Liver (tissue), 8 donors: ENCODE measurements at regions not wholly inside any gene's neighbourhood (a gene's known extent, or its start where the extent isn't known, plus 50 kb on each side); places are given as distances from the start of the nearest gene placed in this dataset.

ENCODE experiments used
- DNase-seq: peaks from one replicate; pipeline ENCODE4 v3.0.0-alpha.2; 2017; ENCODE audit warnings: low spot score
- H3K27ac ChIP-seq, 2 donors: one replicate each; pipeline ENCODE4 v1.7.0; 2013; ENCODE audit warnings: inconsistent platforms in 2 of 2, low read length in 2 of 2, control low read depth in 1 of 2, low read depth in 1 of 2, mild to moderate bottlenecking in 1 of 2
- H3K27me3 ChIP-seq, 4 donors: one replicate each; pipeline versions ENCODE4 v1.6.1 to v1.7.0; 2013; ENCODE audit warnings: low read length in 3 of 4, inconsistent platforms in 1 of 4, mild to moderate bottlenecking in 1 of 4, moderate library complexity in 1 of 4; ENCODE audit not compliant: control insufficient read depth in 4 of 4, insufficient read depth in 4 of 4
- H3K36me3 ChIP-seq, 4 donors: one replicate each; pipeline versions ENCODE4 v1.6.1 to v1.7.0; 2013; ENCODE audit warnings: low read length in 3 of 4, mild to moderate bottlenecking in 3 of 4, low read depth in 1 of 4, moderate library complexity in 1 of 4; ENCODE audit not compliant: control insufficient read depth in 4 of 4, insufficient read depth in 3 of 4
- H3K4me1 ChIP-seq, 4 donors: one replicate each; pipeline versions ENCODE4 v1.6.1 to v1.7.0; 2013; ENCODE audit warnings: low read length in 3 of 4, mild to moderate bottlenecking in 3 of 4, moderate library complexity in 1 of 4; ENCODE audit not compliant: control insufficient read depth in 4 of 4, insufficient read depth in 4 of 4
- H3K4me3 ChIP-seq, 3 donors: one replicate each; pipeline versions ENCODE4 v1.6.1 to v1.7.0; 2013; ENCODE audit warnings: low read length in 3 of 3, control low read depth in 1 of 3, low read depth in 1 of 3, mild to moderate bottlenecking in 1 of 3
- H3K9ac ChIP-seq, 2 donors: one replicate each; pipeline ENCODE4 v1.7.0; 2013; ENCODE audit warnings: low read length in 2 of 2, mild to moderate bottlenecking in 2 of 2, moderate library complexity in 2 of 2, control low read depth in 1 of 2, low read depth in 1 of 2
- H3K9me3 ChIP-seq, 4 donors: one replicate each; pipeline versions ENCODE4 v1.6.1 to v1.7.0; 2013; ENCODE audit warnings: low read length in 3 of 4; ENCODE audit not compliant: control insufficient read depth in 4 of 4
- EGR1 ChIP-seq, 2 donors: IDR thresholded peaks; 2 replicates each; pipeline ENCODE4 v1.6.1; 2016 to 2018; ENCODE audit warnings: antibody characterized with exemption in 2 of 2, low read depth in 2 of 2
- FOXA1 ChIP-seq: IDR thresholded peaks from 2 replicates; pipeline ENCODE4 v1.6.1; 2016; ENCODE audit warnings: antibody characterized with exemption
- FOXA2 ChIP-seq: IDR thresholded peaks from 2 replicates; pipeline ENCODE4 v1.6.1; 2016; ENCODE audit warnings: antibody characterized with exemption
- GABPA ChIP-seq, 2 donors: IDR thresholded peaks in 1 of 2; conservative IDR thresholded peaks in 1 of 2; 2 replicates each; pipeline ENCODE4 v1.6.1; 2016; ENCODE audit warnings: antibody characterized with exemption in 2 of 2, mild to moderate bottlenecking in 1 of 2, moderate library complexity in 1 of 2
- HNF4A ChIP-seq, 2 donors: conservative IDR thresholded peaks; 2 replicates each; pipeline ENCODE4 v1.6.1; 2016; ENCODE audit warnings: antibody characterized with exemption in 2 of 2, mild to moderate bottlenecking in 2 of 2
- HNF4G ChIP-seq: IDR thresholded peaks from 2 replicates; pipeline ENCODE4 v1.6.1; 2016; ENCODE audit warnings: antibody characterized with exemption
- JUND ChIP-seq, 2 donors: IDR thresholded peaks; 2 replicates each; pipeline ENCODE4 v1.6.1; 2016; ENCODE audit warnings: antibody characterized with exemption in 2 of 2
- NR2F2 ChIP-seq: IDR thresholded peaks from 2 replicates; pipeline ENCODE4 v1.6.1; 2016; ENCODE audit warnings: antibody characterized with exemption
- RAD21 ChIP-seq, 2 donors: IDR thresholded peaks; 2 replicates each; pipeline ENCODE4 v1.6.1; 2016; ENCODE audit warnings: antibody characterized with exemption in 2 of 2, mild to moderate bottlenecking in 2 of 2
- RXRA ChIP-seq, 2 donors: IDR thresholded peaks; 2 replicates each; pipeline ENCODE4 v1.6.1; 2017 to 2018; ENCODE audit warnings: antibody characterized with exemption in 2 of 2, mild to moderate bottlenecking in 1 of 2
- SP1 ChIP-seq: IDR thresholded peaks from 2 replicates; pipeline ENCODE4 v1.6.1; 2018; ENCODE audit warnings: antibody characterized with exemption, mild to moderate bottlenecking
- TAF1 ChIP-seq: conservative IDR thresholded peaks from 2 replicates; pipeline ENCODE4 v1.6.1; 2016; ENCODE audit warnings: antibody characterized with exemption, mild to moderate bottlenecking
- YY1 ChIP-seq: IDR thresholded peaks from 2 replicates; pipeline ENCODE4 v1.6.1; 2016; ENCODE audit warnings: antibody characterized with exemption, mild to moderate bottlenecking
- WGBS: extraction: QIAGEN DNeasy Blood & Tissue Kit; methylation state at CpG from one replicate; pipeline ENCODE4 v1.1.7; 2013; 5-methylcytosine and 5-hydroxymethylcytosine counted together
- TF ChIP-seq, protein P1 (sequence below): IDR thresholded peaks from 2 replicates; pipeline ENCODE4 v1.6.1; 2016; ENCODE audit warnings: antibody characterized with exemption, mild to moderate bottlenecking
- TF ChIP-seq, protein P2 (sequence below): IDR thresholded peaks from 2 replicates; pipeline ENCODE4 v1.6.1; 2016; ENCODE audit warnings: antibody characterized with exemption
- TF ChIP-seq, protein P3 (sequence below): IDR thresholded peaks from 2 replicates; pipeline ENCODE4 v1.6.1; 2016; ENCODE audit warnings: antibody characterized with exemption
- TF ChIP-seq, protein P4 (sequence below): fragments of 150-350 bp; IDR thresholded peaks from 2 replicates; pipeline ENCODE4 v1.5.1; 2017; ENCODE audit warnings: improper control_type of control experiment, low read depth, low read length; ENCODE audit not compliant: missing input control
- TF ChIP-seq, protein P5 (sequence below): IDR thresholded peaks from 2 replicates; pipeline ENCODE4 v1.6.1; 2016; ENCODE audit warnings: antibody characterized with exemption
- donor health status: healthy.
- donor health status: healthy.
- donor health status: healthy.
- donor health status: healthy.
- donor health status: healthy.

DNA sequence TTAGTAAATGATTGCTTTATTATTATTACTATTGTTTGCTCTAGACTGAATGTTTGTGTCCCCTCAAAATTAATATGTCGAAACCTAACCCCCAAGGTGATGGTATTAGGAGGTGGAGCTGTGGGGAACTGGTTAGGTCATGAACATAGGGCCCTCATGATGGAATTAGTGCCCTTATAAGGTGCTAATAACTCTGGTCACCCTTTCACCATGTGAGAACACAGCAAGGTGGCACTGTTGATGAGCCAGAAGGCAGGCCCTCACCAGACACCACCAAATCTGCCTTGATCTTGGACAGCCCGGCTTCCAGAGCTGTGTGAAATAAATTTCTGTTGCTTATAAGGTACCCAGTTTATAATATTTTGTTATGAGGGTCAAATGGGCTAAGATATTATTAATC lies 95.8 kb downstream of the BDNF start:
- Histone ChIP-seq H3K4me1 (no peaks in the 10 kb centered on the region), H3K36me3 (no peaks in the 10 kb centered on the region), H3K9ac (no peak overlapping the region), H3K9me3 (no peaks in the 10 kb centered on the region), H3K4me3 (no peak overlapping the region), H3K27me3 (no peaks in the 10 kb centered on the region), H3K27ac (no peak overlapping the region)
- DNase-seq = no peak
- WGBS = 90% methylated on average over 2 of the region's 2 CpGs
- TF ChIP-seq RXRA (IDR thresholded peaks at IDR 0.05) (no peak), HNF4A (conservative IDR thresholded peaks at IDR 0.05) (no peak), NR2F2 (no peak)

DNA sequence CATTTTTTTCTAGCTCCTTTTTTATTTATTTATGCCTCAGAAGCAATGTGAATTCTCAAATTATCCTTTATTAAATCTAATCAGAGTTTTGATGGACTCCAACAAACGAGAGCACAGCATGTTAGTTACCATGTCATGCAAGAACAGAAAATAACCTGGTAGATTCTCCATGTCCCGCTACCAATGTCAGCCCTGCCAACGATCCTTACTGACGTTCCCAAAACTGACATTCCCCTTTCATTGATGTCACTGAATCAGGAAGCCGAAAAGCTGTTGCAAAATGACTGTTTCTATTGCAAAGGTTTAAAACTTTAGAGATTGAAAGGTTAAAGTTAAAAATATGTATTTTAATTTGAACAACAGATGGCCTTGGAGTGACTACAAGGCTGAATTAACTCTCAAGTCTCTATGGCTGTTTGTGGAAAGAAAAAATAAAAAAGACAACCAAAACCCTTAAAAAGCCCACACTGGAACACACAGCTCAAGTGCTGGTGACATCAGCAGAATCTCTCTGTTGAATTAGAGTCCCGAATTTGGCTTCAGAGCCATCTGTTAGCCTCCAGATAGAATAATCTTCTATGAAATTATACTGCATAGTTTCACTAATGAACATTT lies 96.8 kb downstream of the BDNF start:
- H3K27ac ChIP-seq = no peak overlapping the region
- H3K27me3 ChIP-seq = no peaks in the 10 kb centered on the region
- TF ChIP-seq SP1 = no peak
- TF ChIP-seq TAF1 = no peak
- no peak for TF ChIP-seq YY1
- TF ChIP-seq FOXA1 = no peak
- no peak for TF ChIP-seq NR2F2
- TF ChIP-seq HNF4G = no peak
- no peak for TF ChIP-seq JUND (IDR thresholded peaks at IDR 0.05)
- TF ChIP-seq RXRA (IDR thresholded peaks at IDR 0.05) = no peak
- H3K4me1 ChIP-seq = no peaks in the 10 kb centered on the region
- H3K9ac ChIP-seq = no peak overlapping the region
- no peak for DNase-seq
- no peaks in the 10 kb centered on the region for H3K9me3 ChIP-seq
- no peak overlapping the region for H3K4me3 ChIP-seq
- no peaks in the 10 kb centered on the region for H3K36me3 ChIP-seq
- WGBS = 90% methylated on average over 6 of the region's 6 CpGs

DNA sequence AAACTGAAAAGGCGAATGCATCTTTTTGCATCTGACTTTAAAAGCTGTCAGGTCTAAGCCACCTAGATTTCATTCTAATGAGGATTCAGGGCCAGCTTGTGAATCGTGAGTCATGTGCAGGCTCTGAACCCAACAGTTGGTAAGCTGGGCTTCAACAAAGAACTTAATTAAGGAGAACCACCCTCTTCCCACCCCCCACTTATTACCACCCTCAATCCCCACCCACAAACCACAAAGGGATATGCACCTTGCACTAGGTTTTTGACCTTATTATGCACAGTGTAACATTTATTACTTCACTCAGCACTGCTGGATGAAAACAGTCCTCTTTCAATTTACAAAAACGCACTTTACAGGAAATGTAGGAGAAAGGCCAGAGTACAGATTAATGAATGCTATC lies 94.1 kb upstream of the LIN7C start:
- Histone ChIP-seq H3K4me3 (no peak overlapping the region), H3K9me3 (no peaks in the 10 kb centered on the region), H3K27ac (no peak overlapping the region), H3K27me3 (no peaks in the 10 kb centered on the region), H3K9ac (no peak overlapping the region), H3K36me3 (no peaks in the 10 kb centered on the region), H3K4me1 (no peaks in the 10 kb centered on the region)
- 85% methylated on average over 3 of the region's 3 CpGs for WGBS
- TF ChIP-seq, protein P1, sequence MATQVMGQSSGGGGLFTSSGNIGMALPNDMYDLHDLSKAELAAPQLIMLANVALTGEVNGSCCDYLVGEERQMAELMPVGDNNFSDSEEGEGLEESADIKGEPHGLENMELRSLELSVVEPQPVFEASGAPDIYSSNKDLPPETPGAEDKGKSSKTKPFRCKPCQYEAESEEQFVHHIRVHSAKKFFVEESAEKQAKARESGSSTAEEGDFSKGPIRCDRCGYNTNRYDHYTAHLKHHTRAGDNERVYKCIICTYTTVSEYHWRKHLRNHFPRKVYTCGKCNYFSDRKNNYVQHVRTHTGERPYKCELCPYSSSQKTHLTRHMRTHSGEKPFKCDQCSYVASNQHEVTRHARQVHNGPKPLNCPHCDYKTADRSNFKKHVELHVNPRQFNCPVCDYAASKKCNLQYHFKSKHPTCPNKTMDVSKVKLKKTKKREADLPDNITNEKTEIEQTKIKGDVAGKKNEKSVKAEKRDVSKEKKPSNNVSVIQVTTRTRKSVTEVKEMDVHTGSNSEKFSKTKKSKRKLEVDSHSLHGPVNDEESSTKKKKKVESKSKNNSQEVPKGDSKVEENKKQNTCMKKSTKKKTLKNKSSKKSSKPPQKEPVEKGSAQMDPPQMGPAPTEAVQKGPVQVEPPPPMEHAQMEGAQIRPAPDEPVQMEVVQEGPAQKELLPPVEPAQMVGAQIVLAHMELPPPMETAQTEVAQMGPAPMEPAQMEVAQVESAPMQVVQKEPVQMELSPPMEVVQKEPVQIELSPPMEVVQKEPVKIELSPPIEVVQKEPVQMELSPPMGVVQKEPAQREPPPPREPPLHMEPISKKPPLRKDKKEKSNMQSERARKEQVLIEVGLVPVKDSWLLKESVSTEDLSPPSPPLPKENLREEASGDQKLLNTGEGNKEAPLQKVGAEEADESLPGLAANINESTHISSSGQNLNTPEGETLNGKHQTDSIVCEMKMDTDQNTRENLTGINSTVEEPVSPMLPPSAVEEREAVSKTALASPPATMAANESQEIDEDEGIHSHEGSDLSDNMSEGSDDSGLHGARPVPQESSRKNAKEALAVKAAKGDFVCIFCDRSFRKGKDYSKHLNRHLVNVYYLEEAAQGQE = no peak
- no peak for TF ChIP-seq FOXA1
- TF ChIP-seq, protein P2, sequence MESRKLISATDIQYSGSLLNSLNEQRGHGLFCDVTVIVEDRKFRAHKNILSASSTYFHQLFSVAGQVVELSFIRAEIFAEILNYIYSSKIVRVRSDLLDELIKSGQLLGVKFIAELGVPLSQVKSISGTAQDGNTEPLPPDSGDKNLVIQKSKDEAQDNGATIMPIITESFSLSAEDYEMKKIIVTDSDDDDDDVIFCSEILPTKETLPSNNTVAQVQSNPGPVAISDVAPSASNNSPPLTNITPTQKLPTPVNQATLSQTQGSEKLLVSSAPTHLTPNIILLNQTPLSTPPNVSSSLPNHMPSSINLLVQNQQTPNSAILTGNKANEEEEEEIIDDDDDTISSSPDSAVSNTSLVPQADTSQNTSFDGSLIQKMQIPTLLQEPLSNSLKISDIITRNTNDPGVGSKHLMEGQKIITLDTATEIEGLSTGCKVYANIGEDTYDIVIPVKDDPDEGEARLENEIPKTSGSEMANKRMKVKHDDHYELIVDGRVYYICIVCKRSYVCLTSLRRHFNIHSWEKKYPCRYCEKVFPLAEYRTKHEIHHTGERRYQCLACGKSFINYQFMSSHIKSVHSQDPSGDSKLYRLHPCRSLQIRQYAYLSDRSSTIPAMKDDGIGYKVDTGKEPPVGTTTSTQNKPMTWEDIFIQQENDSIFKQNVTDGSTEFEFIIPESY = no peak
- TF ChIP-seq, protein P3, sequence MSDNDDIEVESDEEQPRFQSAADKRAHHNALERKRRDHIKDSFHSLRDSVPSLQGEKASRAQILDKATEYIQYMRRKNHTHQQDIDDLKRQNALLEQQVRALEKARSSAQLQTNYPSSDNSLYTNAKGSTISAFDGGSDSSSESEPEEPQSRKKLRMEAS = no peak
- no peak for TF ChIP-seq FOXA2
- TF ChIP-seq JUND (IDR thresholded peaks at IDR 0.05) = no peak
- TF ChIP-seq RAD21 (IDR thresholded peaks at IDR 0.05) = no peak
- TF ChIP-seq, protein P4, sequence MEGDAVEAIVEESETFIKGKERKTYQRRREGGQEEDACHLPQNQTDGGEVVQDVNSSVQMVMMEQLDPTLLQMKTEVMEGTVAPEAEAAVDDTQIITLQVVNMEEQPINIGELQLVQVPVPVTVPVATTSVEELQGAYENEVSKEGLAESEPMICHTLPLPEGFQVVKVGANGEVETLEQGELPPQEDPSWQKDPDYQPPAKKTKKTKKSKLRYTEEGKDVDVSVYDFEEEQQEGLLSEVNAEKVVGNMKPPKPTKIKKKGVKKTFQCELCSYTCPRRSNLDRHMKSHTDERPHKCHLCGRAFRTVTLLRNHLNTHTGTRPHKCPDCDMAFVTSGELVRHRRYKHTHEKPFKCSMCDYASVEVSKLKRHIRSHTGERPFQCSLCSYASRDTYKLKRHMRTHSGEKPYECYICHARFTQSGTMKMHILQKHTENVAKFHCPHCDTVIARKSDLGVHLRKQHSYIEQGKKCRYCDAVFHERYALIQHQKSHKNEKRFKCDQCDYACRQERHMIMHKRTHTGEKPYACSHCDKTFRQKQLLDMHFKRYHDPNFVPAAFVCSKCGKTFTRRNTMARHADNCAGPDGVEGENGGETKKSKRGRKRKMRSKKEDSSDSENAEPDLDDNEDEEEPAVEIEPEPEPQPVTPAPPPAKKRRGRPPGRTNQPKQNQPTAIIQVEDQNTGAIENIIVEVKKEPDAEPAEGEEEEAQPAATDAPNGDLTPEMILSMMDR = no peak
- TF ChIP-seq HNF4G = no peak
- TF ChIP-seq, protein P5, sequence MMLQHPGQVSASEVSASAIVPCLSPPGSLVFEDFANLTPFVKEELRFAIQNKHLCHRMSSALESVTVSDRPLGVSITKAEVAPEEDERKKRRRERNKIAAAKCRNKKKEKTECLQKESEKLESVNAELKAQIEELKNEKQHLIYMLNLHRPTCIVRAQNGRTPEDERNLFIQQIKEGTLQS = no peak
- TF ChIP-seq RXRA (IDR thresholded peaks at IDR 0.05) = no peak
- TF ChIP-seq GABPA (IDR thresholded peaks at IDR 0.05 in 1 of 2, conservative IDR thresholded peaks at IDR 0.05 in 1 of 2) = no peak
- no peak for TF ChIP-seq TAF1
- no peak for TF ChIP-seq YY1
- TF ChIP-seq NR2F2 = no peak
- no peak for TF ChIP-seq HNF4A (conservative IDR thresholded peaks at IDR 0.05)
- TF ChIP-seq EGR1 (IDR thresholded peaks at IDR 0.05; ENCODE audit: low read depth in 2 of 2) = no peak
- no peak for TF ChIP-seq SP1
- DNase-seq = no peak
